HEK293 (cell line): ENCODE measurements at regions not wholly inside any gene's neighbourhood (a gene's known extent, or its start where the extent isn't known, plus 50 kb on each side); places are given as distances from the start of the nearest gene placed in this dataset.
A peak's percentile ranks its signal among the peaks of the same experiment; 100 is the strongest.

Experiments
- CTCF ChIA-PET: fragments of 350-600 bp; formaldehyde crosslinking; extraction: SDS; loops from one replicate; lab custom pipeline; 2021; ENCODE audit warnings: antibody characterized with exemption; lab: Yijun Ruan, JAX
- POLR2A ChIA-PET: fragments of 300-600 bp; formaldehyde crosslinking; extraction: SDS; loops from one replicate; lab custom pipeline; 2020; ENCODE audit warnings: antibody characterized with exemption, inconsistent platforms; lab: Yijun Ruan, JAX
- H3K27ac ChIP-seq: fragments of 200-500 bp; sonication (Bioruptor generic); 2 replicates; pipeline ENCODE4 v1.5.1; 2014; ENCODE audit warnings: low read depth, low read length, control low read depth, inconsistent platforms; ENCODE audit errors: extremely low read depth
- H3K36me3 ChIP-seq, 2 experiments: fragments of 200-500 bp in 1 of 2; sonication (Bioruptor generic) in 1 of 2; 1 replicate in 1 of 2; 2 replicates in 1 of 2; pipeline ENCODE4 v1.5.1; 2014 to 2017; ENCODE audit warnings: inconsistent platforms in 2 of 2, low read length in 2 of 2; ENCODE audit not compliant: control insufficient read depth in 2 of 2, insufficient read depth in 1 of 2
- H3K4me1 ChIP-seq: fragments of 200-500 bp; sonication (Bioruptor generic); 2 replicates; pipeline ENCODE4 v1.5.1; 2014; ENCODE audit warnings: mild to moderate bottlenecking, low read length, inconsistent platforms; ENCODE audit not compliant: control insufficient read depth, insufficient read depth
- H3K4me3 ChIP-seq: 2 replicates; pipeline ENCODE4 v1.5.1; 2011; ENCODE audit warnings: low read depth, mild to moderate bottlenecking, control low read depth, low read length, moderate library complexity
- H3K9me3 ChIP-seq: fragments of 200-500 bp; sonication (Bioruptor generic); 2 replicates; pipeline ENCODE4 v1.5.1; 2014; ENCODE audit warnings: low read depth, low read length, inconsistent platforms; ENCODE audit not compliant: control insufficient read depth, insufficient read depth
- BCL11A ChIP-seq: fragments of 450-650 bp; formaldehyde crosslinking; IDR thresholded peaks from 2 replicates; pipeline ENCODE4 v1.5.1; 2016; ENCODE audit warnings: low read depth, missing biosample characterization, missing genetic modification characterization
- FEZF1 ChIP-seq: fragments of 450-650 bp; formaldehyde crosslinking; IDR thresholded peaks from 2 replicates; pipeline ENCODE4 v1.5.1; 2016; ENCODE audit warnings: missing biosample characterization, missing genetic modification characterization
- GLI2 ChIP-seq: fragments of 450-650 bp; formaldehyde crosslinking; IDR thresholded peaks from 2 replicates; pipeline ENCODE4; 2017; ENCODE audit warnings: missing biosample characterization, missing genetic modification characterization, low read depth, borderline replicate concordance
- HOXC10 ChIP-seq: sonication (generic); formaldehyde crosslinking; IDR thresholded peaks from 2 replicates; pipeline ENCODE4 v1.8.1; 2023; ENCODE audit warnings: mild to moderate bottlenecking, missing genetic modification reagents
- HOXD13 ChIP-seq: sonication (generic); formaldehyde crosslinking; IDR thresholded peaks from 2 replicates; pipeline ENCODE4 v1.8.0; 2022; ENCODE audit warnings: missing genetic modification reagents, borderline replicate concordance
- SP3 ChIP-seq: fragments of 450-650 bp; formaldehyde crosslinking; IDR thresholded peaks from 2 replicates; pipeline ENCODE4 v1.5.1; 2016; ENCODE audit warnings: missing biosample characterization, missing genetic modification characterization
- ZBTB11 ChIP-seq: fragments of 450-650 bp; formaldehyde crosslinking; conservative IDR thresholded peaks from 2 replicates; pipeline ENCODE4 v1.5.1; 2016; ENCODE audit warnings: low read depth, missing biosample characterization, missing genetic modification characterization
- ZBTB21 ChIP-seq: fragments of 450-650 bp; formaldehyde crosslinking; IDR thresholded peaks from 2 replicates; pipeline ENCODE4 v1.5.1; 2017; ENCODE audit warnings: missing biosample characterization, missing genetic modification characterization
- ZBTB7A ChIP-seq: fragments of 450-650 bp; formaldehyde crosslinking; IDR thresholded peaks from 2 replicates; pipeline ENCODE4 v1.5.1; 2016; ENCODE audit warnings: low read depth, missing biosample characterization, missing genetic modification characterization
- ZFP69B ChIP-seq: fragments of 450-650 bp; formaldehyde crosslinking; IDR thresholded peaks from 2 replicates; pipeline ENCODE4 v1.5.1; 2016; ENCODE audit warnings: missing biosample characterization, missing genetic modification characterization
- ZNF121 ChIP-seq: fragments of 450-650 bp; formaldehyde crosslinking; IDR thresholded peaks from 2 replicates; pipeline ENCODE4 v1.5.1; 2016; ENCODE audit warnings: missing biosample characterization, missing genetic modification characterization
- ZNF155 ChIP-seq: fragments of 450-650 bp; formaldehyde crosslinking; IDR thresholded peaks from 2 replicates; pipeline ENCODE4 v1.5.1; 2016; ENCODE audit warnings: missing biosample characterization, missing genetic modification characterization
- ZNF175 ChIP-seq: fragments of 450-650 bp; formaldehyde crosslinking; IDR thresholded peaks from 2 replicates; pipeline ENCODE4 v1.5.1; 2016; ENCODE audit warnings: missing biosample characterization, missing genetic modification characterization
- ZNF292 ChIP-seq: fragments of 450-650 bp; formaldehyde crosslinking; IDR thresholded peaks from 2 replicates; pipeline ENCODE4 v1.5.1; 2016; ENCODE audit warnings: low read depth, missing biosample characterization, missing genetic modification characterization, borderline replicate concordance
- ZNF324 ChIP-seq: fragments of 450-650 bp; formaldehyde crosslinking; IDR thresholded peaks from 2 replicates; pipeline ENCODE4 v1.5.1; 2016; ENCODE audit warnings: missing biosample characterization, missing genetic modification characterization
- ZNF362 ChIP-seq: fragments of 450-650 bp; formaldehyde crosslinking; IDR thresholded peaks from 2 replicates; pipeline ENCODE4 v1.5.1; 2016; ENCODE audit warnings: missing biosample characterization, missing genetic modification characterization
- ZNF37A ChIP-seq: fragments of 450-650 bp; IDR thresholded peaks from 2 replicates; pipeline ENCODE4 v1.5.1; 2018; ENCODE audit warnings: missing biosample characterization, missing genetic modification characterization
- ZNF48 ChIP-seq: fragments of 450-650 bp; formaldehyde crosslinking; IDR thresholded peaks from 2 replicates; pipeline ENCODE4 v1.5.1; 2016; ENCODE audit warnings: missing biosample characterization, missing genetic modification characterization
- ZNF501 ChIP-seq: fragments of 450-650 bp; formaldehyde crosslinking; IDR thresholded peaks from 2 replicates; pipeline ENCODE4 v1.5.1; 2016; ENCODE audit warnings: missing biosample characterization, missing genetic modification characterization
- ZNF529 ChIP-seq: fragments of 450-650 bp; formaldehyde crosslinking; IDR thresholded peaks from 2 replicates; pipeline ENCODE4 v1.5.1; 2017; ENCODE audit warnings: missing genetic modification characterization, missing biosample characterization; ENCODE audit not compliant: insufficient replicate concordance
- ZNF544 ChIP-seq: fragments of 450-650 bp; formaldehyde crosslinking; IDR thresholded peaks from 2 replicates; pipeline ENCODE4 v1.5.0; 2017; ENCODE audit warnings: missing biosample characterization, missing genetic modification characterization
- ZNF555 ChIP-seq: fragments of 450-650 bp; formaldehyde crosslinking; conservative IDR thresholded peaks from 2 replicates; pipeline ENCODE4 v1.5.1; 2017; ENCODE audit warnings: missing biosample characterization, mild to moderate bottlenecking, missing genetic modification characterization, inconsistent platforms
- ZNF585B ChIP-seq: fragments of 450-650 bp; formaldehyde crosslinking; IDR thresholded peaks from 2 replicates; pipeline ENCODE4 v1.5.1; 2016; ENCODE audit warnings: missing biosample characterization, missing genetic modification characterization
- ZNF623 ChIP-seq: fragments of 450-650 bp; formaldehyde crosslinking; IDR thresholded peaks from 2 replicates; pipeline ENCODE4 v1.5.1; 2016; ENCODE audit warnings: missing biosample characterization, missing genetic modification characterization
- ZNF654 ChIP-seq: fragments of 450-650 bp; formaldehyde crosslinking; IDR thresholded peaks from 2 replicates; pipeline ENCODE4 v1.5.1; 2016; ENCODE audit warnings: low read depth, missing biosample characterization, missing genetic modification characterization
- ZSCAN23 ChIP-seq: fragments of 450-650 bp; formaldehyde crosslinking; IDR thresholded peaks from 2 replicates; pipeline ENCODE4 v1.5.1; 2016; ENCODE audit warnings: missing biosample characterization, missing genetic modification characterization

GRCh38 chr2:222038067-222038802, 260.6 kb downstream of the PAX3 start:
- POLR2A ChIA-PET, result interaction anchor here (0.7 kb wide), 1 partner anchor 261 kb away, joined by 3 read pairs; the partner anchor contains the start of gene PAX3
- no peak overlapping the region for H3K27ac ChIP-seq
- no peak overlapping the region for H3K4me3 ChIP-seq
- no peaks in the 10 kb centered on the region for H3K36me3 ChIP-seq
- no peaks in the 10 kb centered on the region for H3K9me3 ChIP-seq
- TF ChIP-seq ZNF654 (tag by site-specific recombination) (peak; percentile 51), ZNF623 (tag by site-specific recombination) (no peak)
- CTCF ChIA-PET, result interaction anchor here (0.6 to 4.0 kb wide), 30 partner anchors 8 to 1180 kb away, joined by 3 to 38 read pairs (median 4); partner anchors contain the start of gene PAX3
- H3K4me1 ChIP-seq, result peaks cover 4% of the 10 kb centered on the region

- CTCF ChIA-PET, result interaction anchor here (0.6 to 4.0 kb wide), 5 partner anchors 12 to 577 kb away, joined by 3 to 38 read pairs (median 16); no protein-coding TSS in a partner anchor
- H3K27ac ChIP-seq, result no peak overlapping the region
- H3K9me3 ChIP-seq, result no peaks in the 10 kb centered on the region
- no peak overlapping the region for H3K4me3 ChIP-seq
- TF ChIP-seq ZNF555, result no peak
- TF ChIP-seq ZNF324, result no peak
- TF ChIP-seq ZNF544 (tag by site-specific recombination), result no peak
- no peak for TF ChIP-seq HOXC10
- TF ChIP-seq ZNF585B (tag by site-specific recombination), result no peak
- TF ChIP-seq FEZF1 (tag by site-specific recombination), result no peak
- TF ChIP-seq ZBTB21 (tag by site-specific recombination), result no peak
- TF ChIP-seq GLI2, result no peak
- no peak for TF ChIP-seq ZNF175 (tag by site-specific recombination)
- TF ChIP-seq HOXD13 (CRISPR knock-in tag), result no peak
- no peak for TF ChIP-seq ZNF37A (tag by site-specific recombination)
- no peak for TF ChIP-seq ZBTB7A
- TF ChIP-seq, all 188 proteins: peak for 0
- Histone ChIP-seq H3K36me3 (no peaks in the 10 kb centered on the region), H3K4me1 (no peaks in the 10 kb centered on the region)
- POLR2A ChIA-PET, result no interaction called here
Observed at GRCh38 chr2:222037211-222037610, 261.6 kb downstream of the PAX3 start.

- Histone ChIP-seq H3K36me3 (no peaks in the 10 kb centered on the region), H3K27ac (no peak overlapping the region), H3K9me3 (no peaks in the 10 kb centered on the region), H3K4me3 (no peak overlapping the region), H3K4me1 (no peaks in the 10 kb centered on the region)
- TF ChIP-seq ZBTB11 (tag by site-specific recombination) (no peak), ZNF121 (tag by site-specific recombination) (no peak), ZFP69B (tag by site-specific recombination) (no peak), BCL11A (tag by site-specific recombination) (no peak), ZNF292 (tag by site-specific recombination) (no peak), ZSCAN23 (tag by site-specific recombination) (no peak), ZNF501 (tag by site-specific recombination) (no peak), ZNF529 (no peak), SP3 (tag by site-specific recombination) (no peak), ZNF155 (tag by site-specific recombination) (no peak), ZNF48 (tag by site-specific recombination) (no peak), ZNF555 (no peak), ZNF362 (no peak)
- ChIA-PET CTCF (interaction anchor here (1.2 to 2.8 kb wide), 2 partner anchors 9 to 580 kb away, joined by 3 to 14 read pairs; no protein-coding TSS in a partner anchor), POLR2A (no interaction called here)
Observed at GRCh38 chr2:222034058-222034457, 264.7 kb downstream of the PAX3 start.
